ENCODE measurements at regions not wholly inside any gene's neighbourhood (a gene's known extent, or its start where the extent isn't known, plus 50 kb on each side); places are given as distances from the start of the nearest gene placed in this dataset.
"Not testable (repeated sequence)": the region's sequence is repeated elsewhere in the genome, so short reads cannot be mapped to it uniquely, and the experiment has no call there.

GRCh38 chr4:19194672-19195071 lies 1057.0 kb upstream of the SLIT2 start:
- DNase-seq (ENCODE audit: low read depth in 2 of 3, low spot score in 2 of 3) = no peak

GRCh38 chr4:19193274-19193981 lies 1058.3 kb upstream of the SLIT2 start:
- no peak for DNase-seq (ENCODE audit: low read depth in 2 of 3, low spot score in 2 of 3)

GRCh38 chr4:19191979-19192650 lies 1059.6 kb upstream of the SLIT2 start:
- DNase-seq (ENCODE audit: low read depth in 2 of 3, low spot score in 2 of 3) = no peak

DNA sequence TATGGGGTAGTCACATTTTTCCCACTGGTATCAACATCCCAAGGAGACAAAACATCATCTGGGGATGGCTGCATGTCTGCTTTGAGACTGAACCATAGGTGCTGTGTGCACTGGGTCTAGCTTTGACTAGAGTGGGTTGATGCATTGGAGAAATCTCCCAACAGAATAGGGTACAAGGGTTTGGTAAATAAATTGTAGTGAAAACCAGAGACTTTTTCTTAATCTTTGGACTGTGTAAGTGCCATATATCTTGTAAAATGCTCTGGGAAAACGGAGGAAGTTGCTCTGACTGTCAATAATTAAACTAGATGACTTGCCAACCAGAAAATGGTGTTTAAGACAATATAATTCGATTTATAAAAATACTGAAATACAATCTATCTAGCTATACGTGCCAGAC lies 1064.0 kb upstream of the SLIT2 start:
- DNase-seq (ENCODE audit: low read depth in 2 of 3, low spot score in 2 of 3) = no peak

DNA sequence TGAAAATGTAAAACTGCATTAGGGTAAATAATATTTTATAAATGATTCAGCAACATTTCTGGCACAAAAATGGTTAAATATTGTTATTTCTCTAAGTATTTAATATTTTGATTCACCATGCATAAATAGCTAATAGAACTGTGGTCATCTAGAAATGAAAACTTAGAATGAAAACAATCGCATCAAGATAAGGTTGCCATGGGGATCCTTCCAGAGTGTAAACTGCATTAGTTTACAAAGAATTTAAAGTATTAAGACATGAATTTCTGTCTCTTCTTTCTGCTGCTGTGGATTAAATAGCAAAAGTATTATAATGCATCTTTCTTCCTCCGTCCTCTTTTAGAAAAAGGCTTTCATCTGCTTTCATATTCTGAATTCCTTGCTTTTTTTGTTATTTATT lies 1064.6 kb upstream of the SLIT2 start:
- no peak for DNase-seq (ENCODE audit: low read depth in 2 of 3, low spot score in 2 of 3)

DNA sequence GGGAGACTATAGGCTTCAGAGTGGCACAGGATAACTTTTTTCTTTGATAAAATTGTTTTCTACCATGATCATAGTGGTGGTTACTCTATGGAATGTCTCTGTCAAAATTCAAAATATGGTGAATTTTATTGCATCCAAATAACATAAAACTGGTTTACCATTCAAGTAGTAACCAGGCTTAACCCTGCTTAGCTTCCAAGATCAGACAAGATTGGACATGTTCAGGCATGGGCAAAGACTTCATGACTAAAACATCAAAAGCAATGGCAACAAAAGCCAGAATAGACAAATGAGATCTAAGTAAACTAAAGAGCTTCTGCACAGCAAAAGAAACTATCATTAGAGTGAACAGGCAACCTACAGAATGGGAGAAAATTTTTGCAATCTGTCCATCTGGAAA lies 1070.1 kb upstream of the SLIT2 start:
- not testable (repeated sequence) for DNase-seq (ENCODE audit: low read depth in 2 of 3, low spot score in 2 of 3)

DNA sequence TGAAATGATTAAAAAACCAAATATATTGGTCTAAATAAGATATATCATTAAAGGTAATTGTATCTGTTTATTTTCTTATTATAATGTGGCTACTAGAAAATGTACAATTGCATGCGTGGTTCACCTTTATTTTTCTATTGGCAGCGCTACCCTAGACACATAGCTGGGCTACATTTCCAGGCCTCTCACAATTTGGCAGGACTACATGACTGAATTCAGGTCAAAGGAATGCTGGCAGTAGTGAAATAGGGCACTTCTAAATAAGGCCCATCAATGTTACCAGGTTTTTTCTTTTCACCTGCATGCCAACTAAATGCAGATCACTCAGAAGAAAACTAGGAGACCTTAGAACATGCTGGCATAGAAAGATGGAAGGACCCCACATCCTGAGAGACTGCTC lies 1072.9 kb upstream of the SLIT2 start:
- no peak for DNase-seq (ENCODE audit: low read depth in 2 of 3, low spot score in 2 of 3)

DNA sequence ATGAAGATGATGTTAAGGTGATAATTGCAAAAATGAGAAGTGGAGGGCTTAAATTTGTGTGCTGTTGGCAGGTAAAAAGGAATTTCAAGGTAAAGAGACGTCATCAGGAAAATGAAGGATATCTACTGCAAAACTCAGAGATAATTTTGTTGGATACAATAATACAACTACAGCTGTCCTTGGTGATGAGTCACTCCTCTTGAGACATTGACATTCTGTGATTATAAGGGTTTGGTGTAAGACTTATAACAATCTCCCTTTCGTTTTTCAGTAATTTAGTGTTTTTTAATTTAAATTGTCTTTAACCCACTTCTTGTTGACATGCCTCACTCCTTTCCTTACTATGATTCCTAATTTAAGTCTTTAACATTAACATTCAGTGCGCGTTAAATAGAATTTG lies 1074.1 kb upstream of the SLIT2 start:
- no peak for DNase-seq (ENCODE audit: low read depth in 2 of 3, low spot score in 2 of 3)

DNA sequence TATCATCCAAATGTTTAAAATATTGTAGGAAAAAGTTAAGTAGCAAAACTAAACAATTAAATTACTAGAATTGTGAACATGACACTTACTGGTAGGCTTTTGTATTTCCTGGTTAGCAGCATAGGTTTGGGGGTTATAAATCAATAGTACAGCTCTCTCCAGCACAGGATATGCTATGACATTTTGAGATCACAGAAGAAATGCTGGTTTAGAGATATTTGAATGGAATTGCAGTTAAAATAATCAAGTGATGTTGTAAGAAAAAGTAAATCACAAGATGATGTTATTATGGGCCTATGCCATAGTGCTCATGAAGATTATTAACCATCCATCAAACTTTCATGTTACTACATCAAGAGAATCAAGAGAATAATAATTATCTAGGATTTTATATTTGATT lies 1079.9 kb upstream of the SLIT2 start:
- DNase-seq (ENCODE audit: low read depth in 2 of 3, low spot score in 2 of 3) = no peak

GRCh38 chr4:19167311-19167710 lies 1084.4 kb upstream of the SLIT2 start:
- DNase-seq (ENCODE audit: low read depth in 2 of 3, low spot score in 2 of 3) = no peak

DNA sequence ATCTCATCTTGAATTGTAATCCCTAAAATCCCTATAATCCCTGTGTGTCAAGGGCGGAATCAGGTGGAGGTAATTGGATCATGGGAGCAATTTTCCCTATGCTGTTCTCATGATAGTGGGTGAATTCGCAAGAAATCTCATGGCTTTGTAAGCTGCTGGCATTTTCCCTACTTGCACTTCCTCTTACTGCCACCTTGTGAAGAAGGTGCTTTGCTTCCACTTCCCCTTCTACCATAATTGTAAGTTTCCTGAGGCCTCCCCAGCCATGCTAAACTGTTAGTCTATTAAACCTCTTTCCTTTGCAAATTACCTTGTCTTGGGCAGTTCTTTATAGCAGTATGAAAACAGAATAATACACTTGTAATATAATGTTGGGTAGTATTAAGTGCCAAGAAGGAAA lies 1087.4 kb upstream of the SLIT2 start:
- DNase-seq (ENCODE audit: low read depth in 2 of 3, low spot score in 2 of 3) = no peak

DNA sequence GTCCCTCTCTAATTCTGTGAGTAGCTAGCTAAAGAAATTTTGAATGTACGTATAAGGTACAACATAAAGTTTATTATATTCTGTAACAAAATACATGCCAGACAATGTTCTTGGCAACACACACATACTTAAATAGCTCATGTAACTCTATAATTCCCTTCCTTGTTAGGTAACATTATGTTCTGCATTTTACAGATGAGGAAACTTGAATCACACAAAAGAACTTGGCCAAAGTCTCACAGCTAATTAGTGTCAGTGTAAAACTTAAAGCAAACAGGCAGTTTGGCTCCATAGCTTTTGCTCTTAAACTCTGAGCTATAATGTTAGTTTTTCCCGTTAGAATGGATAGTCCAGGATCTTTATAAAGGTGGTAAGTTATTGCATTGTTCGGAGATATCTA lies 1091.8 kb upstream of the SLIT2 start:
- DNase-seq (ENCODE audit: low read depth in 2 of 3, low spot score in 2 of 3) = no peak

DNA sequence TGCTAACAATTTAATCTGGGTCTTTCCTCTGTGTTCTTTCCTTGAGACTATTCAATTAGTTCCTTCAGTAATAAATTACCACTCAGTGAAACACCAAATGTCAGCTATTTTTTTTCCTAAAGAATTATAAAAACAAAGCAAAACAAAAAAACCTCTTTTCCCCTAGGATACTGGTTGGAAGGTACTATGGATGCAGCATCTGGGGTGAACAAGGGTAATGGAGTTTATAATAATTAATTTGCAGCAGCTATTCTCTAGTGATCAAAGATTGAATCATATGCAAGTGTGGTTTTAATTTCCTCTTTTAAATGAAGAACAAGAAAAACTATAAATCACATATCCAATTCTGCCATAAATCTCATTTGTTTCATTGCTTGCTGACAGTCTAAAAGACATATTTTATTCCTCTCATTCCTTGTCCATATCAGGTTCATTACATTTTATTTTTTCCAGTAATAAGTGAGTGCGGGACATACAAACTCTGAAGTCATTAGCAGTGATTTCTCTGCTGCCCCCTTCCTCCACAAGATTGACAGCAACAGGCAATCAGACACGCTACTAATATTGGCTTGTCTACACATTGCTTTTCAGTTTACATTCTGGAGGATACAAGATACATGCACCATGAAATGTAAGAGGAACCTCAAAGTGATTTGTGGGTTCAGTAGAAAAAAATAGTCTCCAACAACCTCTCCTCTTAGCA lies 1093.4 kb upstream of the SLIT2 start:
- no peak for DNase-seq (ENCODE audit: low read depth in 2 of 3, low spot score in 2 of 3)

GRCh38 chr4:19156786-19157185 lies 1094.9 kb upstream of the SLIT2 start:
- no peak for DNase-seq (ENCODE audit: low read depth in 2 of 3, low spot score in 2 of 3)

- DNase-seq (ENCODE audit: low read depth in 2 of 3, low spot score in 2 of 3) = no peak
Observed at GRCh38 chr4:19155568-19155967, 1096.1 kb upstream of the SLIT2 start.

DNA sequence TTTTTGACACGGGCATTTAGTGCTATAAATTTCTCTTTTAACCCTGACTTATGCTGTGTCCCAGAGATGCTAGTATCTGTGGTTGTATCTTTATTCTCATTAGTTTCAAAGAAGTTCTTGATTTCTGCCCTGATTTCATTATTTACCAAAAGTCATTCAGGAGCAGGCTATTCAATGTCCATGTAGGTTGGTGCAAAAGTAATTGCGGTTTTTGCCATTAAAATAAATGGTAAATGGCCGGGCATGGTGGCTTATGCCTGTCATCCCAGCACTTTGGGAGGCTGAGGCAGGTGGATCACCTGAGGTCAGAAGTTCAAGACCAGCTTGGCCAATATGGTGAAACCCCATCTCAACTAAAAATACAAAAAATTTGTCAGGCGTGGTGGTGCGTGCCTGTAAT lies 1097.4 kb upstream of the SLIT2 start:
- DNase-seq (ENCODE audit: low read depth in 2 of 3, low spot score in 2 of 3) = not testable (repeated sequence)

DNA sequence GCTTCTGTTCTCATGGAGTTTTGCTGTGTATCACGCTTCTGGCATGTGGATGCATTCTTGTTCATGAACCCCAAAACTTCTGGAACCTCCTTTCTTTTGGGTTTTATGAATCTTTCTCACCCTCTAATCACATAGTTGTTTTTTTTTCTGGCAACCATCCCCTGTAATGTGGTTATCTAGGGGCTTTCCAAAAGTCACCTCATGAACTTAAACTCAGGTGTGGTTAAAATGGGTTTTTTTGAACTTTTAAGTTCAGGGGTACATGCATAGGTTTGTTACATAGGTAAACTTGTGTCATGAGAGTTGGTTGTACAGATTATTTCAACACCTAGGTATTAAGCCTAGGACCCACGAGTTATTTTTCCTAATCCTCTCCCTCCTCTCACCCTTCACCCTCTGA lies 1099.4 kb upstream of the SLIT2 start:
- no peak for DNase-seq (ENCODE audit: low read depth in 2 of 3, low spot score in 2 of 3)

- DNase-seq (ENCODE audit: low read depth in 2 of 3, low spot score in 2 of 3) = no peak
Observed at GRCh38 chr4:19151684-19152083, 1100.0 kb upstream of the SLIT2 start.

DNA sequence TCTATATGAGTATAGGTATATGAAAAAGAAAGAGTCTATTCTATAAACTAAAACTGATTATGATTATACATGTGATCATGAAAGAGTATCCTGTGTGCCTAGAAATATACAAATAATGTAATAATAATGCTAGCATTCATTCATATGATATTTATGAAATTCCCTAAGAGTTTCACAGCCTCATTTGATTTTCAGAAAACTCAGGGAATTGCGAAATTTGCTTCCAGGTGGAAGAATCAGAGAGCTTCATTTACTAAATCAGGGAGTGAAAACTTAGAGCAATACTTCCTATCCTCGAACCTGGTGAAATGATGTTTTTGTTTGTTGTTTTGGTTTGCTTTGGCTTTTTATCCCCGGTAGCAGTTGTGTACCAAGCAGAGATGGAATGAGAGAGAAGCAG lies 1105.7 kb upstream of the SLIT2 start:
- no peak for DNase-seq (ENCODE audit: low read depth in 2 of 3, low spot score in 2 of 3)

DNA sequence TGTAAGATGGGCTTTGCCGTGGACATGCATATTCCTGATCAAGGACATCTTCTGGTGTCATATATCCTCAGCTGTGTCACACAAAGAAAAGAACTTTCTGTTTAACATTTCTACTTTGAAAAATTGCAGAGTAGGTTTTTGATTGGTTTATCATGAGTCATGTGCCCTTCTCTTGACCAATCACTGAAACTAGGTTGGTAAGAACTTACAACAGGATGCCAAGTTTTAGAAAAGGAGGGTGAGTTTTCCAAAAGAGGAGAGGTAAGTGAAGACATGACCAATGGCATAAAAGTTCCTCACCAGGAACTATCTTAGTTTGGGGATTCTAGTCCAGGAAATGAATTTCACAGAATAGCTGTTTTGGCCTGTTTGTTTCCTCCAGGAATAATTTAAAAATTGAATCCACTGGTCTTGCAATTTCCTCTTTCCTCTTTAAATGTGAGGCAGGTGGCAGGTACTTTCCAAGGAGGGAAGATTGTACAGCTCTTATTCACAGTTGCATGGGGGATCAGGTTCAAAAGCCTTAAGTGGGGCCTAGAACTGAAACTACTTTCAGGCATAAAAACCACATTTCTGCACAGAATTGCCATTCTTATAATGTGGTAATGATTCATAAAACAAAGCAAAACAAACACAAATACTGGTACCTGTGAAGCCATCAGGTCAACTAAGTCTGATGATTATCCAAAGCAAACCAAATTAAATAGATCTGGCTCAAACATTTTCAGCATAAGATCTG lies 1114.5 kb upstream of the LCORL start:
- no peak for DNase-seq (ENCODE audit: low read depth in 2 of 3, low spot score in 2 of 3)

DNA sequence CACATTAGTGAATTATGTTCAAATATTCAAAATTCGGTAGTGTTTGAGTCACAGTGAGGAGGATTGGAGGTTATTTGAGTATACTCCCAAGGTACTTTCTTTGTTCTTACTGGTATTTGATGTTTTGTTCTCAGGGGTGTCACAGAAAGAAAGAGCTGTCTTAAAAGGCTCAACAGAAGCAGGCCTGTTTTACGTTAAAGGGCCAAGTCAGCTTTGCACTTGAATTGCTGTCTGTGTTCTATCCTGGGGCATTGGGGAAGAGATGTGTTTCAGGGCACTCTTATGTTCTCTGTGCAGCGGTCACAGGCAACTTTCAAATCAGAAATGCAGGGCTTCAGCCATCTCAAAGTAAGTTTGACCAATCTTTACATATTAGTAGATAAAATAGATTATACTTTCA lies 1113.1 kb upstream of the LCORL start:
- no peak for DNase-seq (ENCODE audit: low read depth in 2 of 3, low spot score in 2 of 3)
